22Rv1 (cell line): ENCODE measurements at regions not wholly inside any gene's neighbourhood (a gene's known extent, or its start where the extent isn't known, plus 50 kb on each side); places are given as distances from the start of the nearest gene placed in this dataset.

Source experiments
- CTCF ChIP-seq: fragments of 450-650 bp; IDR thresholded peaks from 2 replicates; pipeline ENCODE4 v1.5.1; 2017; ENCODE audit warnings: mild to moderate bottlenecking
- ZFX ChIP-seq: fragments of 450-650 bp; IDR thresholded peaks from 2 replicates; pipeline ENCODE4 v1.6.1; 2017; ENCODE audit warnings: antibody characterized with exemption, borderline replicate concordance

GRCh38 chr13:58698531-58698930 lies 1067.0 kb downstream of the PCDH17 start:
- no peak for TF ChIP-seq CTCF
- TF ChIP-seq ZFX, result no peak
